HG02970 (cell line): ENCODE measurements at regions not wholly inside any gene's neighbourhood (a gene's known extent, or its start where the extent isn't known, plus 50 kb on each side); places are given as distances from the start of the nearest gene placed in this dataset.
"Not testable (repeated sequence)": the region's sequence is repeated elsewhere in the genome, so short reads cannot be mapped to it uniquely, and the experiment has no call there.

Experiments used
- ATAC-seq: cut with Tn5 transposase; IDR thresholded peaks from one replicate; pipeline ENCODE4 v1.9.1; 2021; ENCODE audit warnings: mild to moderate bottlenecking, moderate library complexity, moderate number of reproducible peaks; ENCODE audit not compliant: unreplicated experiment, low FRiP score

DNA sequence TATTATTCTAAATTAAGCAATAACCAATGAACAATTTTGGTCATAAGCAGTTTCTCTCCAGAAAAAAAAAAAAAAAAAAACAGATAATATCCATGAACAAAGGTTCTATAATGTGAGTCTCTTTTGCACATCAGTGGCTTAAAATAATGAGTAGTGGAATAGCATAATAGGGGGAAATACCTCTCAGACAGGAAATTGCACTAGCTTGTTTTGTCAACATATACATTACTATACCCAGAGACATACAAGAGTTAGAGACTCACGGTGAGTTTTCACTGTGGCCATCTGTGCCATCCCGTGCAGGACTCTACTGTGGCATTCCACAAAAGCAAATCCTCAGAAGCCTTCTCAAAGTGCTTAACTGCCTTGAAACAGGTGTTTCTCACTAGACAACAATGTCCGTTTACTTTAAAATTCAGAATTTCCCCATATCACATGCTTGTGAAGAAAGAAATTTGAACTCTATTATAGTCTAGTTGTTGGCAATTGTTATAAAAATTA lies 697.9 kb downstream of the USP25 start:
- no peak for ATAC-seq

DNA sequence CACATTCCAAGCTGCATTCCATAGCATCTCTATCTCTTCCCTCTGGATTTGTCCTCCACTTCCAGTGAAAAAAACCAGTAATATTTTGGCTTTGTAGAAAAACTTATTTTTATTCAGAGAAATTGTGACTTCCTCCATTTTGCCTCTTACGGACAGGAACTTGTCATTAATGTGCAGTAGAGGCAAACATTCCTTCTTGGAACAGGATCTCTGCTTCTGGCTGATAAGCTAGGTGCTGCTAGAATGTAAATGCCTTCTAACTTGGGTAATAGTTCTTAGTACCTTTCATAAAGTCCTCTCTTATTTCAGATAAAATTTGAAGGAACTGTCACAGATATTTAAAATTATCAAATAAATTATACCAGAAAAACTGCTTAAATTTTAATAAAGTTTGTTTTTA lies 707.8 kb downstream of the USP25 start:
- no peak for ATAC-seq

DNA sequence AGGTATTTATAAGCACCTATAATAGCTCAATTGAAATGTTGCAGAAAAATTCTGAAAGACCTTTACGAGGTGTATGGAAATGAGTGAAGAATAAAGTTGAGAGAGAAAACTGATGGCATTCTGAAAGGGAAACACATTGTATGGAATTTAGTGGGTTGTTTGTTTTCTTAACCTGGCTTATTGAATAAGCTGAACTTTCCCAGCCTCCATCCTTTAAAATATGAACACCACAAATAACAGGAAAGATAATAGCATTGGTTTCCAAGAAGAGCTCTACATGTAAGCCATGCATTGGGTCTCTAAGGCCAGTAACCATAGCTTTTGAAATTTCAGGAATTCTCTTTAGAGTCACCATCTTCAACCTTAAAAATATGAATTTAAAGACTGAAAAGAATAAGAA lies 709.0 kb downstream of the USP25 start:
- ATAC-seq, result no peak

DNA sequence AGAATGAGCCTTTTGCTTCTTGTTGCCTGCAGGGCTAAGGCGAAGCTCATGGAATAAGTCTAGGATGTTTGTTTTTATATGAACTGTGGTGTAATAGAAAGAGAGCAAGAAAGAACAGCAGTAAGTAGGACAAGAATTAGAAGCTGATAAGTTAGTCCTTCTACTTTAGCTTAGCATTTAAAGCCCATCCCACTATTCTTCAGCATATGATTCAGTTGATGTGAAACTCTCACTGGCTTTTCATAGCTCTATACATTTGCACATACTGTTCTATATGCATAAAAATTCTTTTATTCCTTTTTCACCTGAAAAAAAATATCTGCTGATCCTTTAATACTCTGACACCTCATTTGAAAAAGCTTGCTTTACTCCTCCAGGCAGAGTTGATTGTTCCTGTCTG lies 712.0 kb downstream of the USP25 start:
- ATAC-seq, result no peak

DNA sequence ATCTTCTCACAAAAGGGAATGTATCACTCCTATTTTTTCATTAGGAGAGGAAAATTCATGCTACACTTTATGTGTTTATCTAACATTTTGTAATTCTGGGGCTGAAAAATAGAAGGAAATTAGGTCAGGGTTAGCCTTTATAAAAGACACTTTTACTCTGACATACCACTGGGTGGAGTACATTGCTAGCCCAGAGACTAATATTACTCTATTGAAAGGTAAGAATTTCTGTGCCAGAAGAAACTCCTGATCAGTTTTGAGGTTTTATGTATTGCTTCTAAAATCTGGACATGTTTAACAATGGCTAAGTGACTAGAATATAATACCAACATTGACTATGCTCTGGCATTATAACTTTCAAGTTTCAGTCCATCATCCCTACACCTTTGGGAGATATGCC lies 724.6 kb downstream of the USP25 start:
- no peak for ATAC-seq

DNA sequence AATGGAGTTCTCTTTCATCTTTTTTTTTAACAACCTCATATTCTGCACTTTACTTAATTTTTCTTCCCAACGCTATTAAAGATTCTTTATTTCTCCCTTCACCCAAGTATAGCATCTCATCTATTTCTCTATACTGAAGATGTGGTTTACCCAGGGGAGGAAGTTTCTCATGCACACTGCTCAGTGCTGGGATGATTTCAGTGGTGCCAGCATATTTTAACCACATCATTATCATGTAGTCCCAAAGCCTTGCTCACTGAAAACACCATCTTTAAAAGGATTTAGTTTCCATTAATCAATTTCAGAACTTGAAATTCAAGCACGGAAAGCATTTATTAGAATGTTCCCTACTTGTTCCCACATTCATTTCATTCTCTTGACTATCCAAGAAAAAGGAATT lies 725.7 kb downstream of the USP25 start:
- ATAC-seq, result no peak

DNA sequence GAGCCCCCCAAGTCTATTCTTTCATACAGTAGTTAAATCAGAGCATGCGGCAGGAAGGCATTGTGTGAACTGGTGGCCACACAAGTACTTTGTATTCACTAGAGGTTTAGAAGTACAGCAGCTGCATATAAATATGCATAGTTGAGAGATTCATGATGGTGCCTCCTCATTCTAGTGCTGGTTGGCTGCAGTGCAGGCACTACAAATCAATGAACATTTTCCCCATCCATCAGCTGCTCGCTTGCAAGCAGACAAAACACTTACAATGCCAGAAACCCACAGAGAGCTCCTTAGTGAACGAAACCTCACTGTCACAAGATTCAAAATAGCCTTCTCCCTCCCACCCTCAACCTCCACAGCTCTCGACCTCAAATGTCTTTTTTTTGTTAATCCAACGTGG lies 726.2 kb downstream of the USP25 start:
- no peak for ATAC-seq

DNA sequence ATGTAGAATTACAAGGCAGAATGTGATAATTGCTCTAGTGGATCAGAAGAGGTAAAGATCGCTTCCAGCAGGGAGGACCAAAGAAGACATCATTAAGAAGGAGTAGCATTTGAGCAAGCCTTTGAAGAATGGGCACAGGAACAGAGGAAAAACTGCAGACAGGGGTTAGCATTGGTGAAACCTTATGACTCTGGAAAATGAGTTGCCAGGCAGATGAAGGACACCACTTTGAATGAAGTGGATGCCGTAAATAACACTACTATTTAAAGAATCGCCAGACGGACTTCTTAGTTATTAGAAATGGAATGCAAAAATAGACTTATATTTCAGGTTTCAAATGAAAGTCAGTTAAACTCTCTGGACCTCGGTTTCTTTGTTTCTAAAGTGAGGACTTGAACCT lies 727.7 kb downstream of the USP25 start:
- no peak for ATAC-seq

DNA sequence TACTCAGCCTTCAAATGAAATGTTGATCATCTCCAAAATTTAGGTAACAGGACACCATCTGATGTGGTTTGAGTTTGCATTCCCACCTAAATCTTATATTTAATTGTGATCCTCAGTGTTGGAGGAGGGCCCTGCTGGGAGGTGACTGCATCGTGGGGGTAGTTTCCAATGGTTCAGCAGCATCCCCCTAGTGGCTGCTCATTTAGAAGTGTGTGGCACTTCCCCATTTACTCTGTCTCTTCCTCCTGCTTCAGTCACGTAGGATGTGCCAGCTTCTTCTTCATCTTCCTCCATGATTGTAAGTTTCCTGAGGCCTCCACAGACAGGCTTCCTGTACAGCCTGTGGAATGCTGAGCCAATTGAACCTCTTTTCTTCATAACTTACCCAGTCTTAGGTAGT lies 731.2 kb downstream of the USP25 start:
- ATAC-seq, result no peak

DNA sequence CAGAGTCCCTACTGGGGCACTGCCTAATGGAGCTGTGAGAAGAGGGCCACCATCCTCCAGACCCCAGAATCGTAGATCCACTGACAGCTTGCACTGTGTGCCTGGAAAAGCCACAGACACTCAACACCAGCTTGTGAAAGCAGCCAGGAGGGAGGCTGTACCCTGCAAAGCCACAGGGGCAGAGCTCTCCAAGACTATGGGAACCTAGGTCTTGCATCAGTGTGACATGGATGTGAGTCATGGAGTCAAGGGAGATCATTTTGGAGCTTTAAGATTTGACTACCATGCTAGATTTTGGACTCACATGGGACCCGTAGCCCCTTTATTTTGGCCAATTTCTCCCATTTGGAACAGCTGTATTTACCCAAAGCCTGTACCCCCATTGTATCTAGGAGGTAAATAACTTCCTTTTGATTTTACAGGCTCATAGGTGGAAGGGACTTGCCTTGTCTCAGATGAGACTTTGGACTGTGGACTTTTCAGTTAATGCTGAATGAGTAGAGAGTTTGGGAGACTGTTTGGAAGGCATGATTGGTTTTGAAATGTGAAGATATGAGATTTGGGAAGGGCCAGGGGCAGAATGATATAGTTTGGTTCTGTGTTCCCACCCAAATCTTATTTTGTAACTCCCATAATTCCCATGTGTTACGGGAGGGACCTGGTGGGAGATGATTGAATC lies 734.6 kb downstream of the USP25 start:
- not testable (repeated sequence) for ATAC-seq

DNA sequence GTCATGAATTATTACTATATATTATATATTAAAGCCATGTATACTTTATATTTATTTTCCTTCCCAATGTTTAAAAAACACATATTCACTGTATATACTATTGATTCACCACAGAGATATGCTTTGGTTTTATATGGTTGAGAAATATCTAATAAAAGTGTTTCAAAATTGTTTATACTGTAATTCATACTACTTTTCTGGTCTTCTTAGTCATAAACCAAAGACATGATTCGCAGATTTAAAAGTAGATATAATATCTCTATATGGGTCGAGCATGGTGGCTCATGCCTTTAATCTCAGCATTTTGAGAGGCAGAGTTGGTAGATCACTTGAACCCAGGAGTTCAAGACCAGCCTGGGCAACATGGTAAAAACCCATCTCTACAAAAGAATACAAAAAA lies 738.4 kb downstream of the USP25 start:
- no peak for ATAC-seq

DNA sequence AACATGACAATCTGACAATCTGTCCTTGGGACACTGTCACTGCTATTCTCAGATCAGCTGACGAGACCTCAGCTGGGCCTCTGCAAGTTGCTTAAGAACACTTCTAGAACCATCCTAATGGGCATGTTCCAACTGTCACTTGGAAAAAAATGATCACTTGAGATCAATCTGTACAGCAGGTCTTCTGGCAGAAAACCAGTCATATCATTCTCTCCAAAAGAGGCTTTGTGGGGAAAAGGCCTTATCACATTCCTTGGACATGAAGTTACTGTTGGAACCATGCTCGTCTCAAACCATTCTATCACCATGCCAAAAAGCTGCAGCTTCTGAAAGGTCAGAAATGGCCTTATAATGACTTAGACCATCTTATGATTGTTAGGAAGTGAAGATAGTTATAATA lies 744.2 kb downstream of the USP25 start:
- no peak for ATAC-seq

DNA sequence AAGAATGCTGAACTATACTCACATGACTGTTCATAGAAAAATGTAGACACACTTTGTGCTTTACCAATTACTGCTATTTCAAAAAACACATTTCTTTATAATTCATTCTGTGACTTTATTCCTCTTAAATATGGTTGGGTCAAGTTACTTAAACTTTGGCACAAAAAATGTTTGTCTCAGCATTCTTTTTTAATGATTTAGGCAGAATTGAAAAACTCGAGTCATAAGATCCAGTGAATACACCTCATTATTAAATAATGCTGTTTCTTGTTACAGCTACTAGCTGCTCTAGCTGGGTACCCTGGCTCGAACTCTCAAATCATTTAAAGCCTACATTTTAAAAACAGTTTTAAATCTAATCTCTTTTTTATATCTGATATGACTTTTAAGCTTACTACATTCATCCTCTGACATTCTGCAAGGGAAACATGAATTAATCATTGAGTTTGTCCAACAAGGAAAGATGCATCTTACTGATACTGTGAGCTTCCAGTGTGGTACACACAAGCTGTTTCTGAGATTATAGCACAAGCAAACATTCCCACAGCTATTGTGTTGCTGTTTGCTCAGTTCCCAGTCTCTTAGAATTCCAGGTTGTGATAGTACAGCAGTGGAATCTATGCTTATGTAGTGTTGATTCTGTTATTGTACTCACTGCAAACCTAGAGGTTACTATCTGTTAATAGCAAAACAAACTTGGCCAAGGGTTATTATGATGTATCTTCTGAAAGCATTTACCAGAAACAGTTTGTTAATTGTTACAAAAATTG lies 746.5 kb downstream of the USP25 start:
- ATAC-seq, result no peak

DNA sequence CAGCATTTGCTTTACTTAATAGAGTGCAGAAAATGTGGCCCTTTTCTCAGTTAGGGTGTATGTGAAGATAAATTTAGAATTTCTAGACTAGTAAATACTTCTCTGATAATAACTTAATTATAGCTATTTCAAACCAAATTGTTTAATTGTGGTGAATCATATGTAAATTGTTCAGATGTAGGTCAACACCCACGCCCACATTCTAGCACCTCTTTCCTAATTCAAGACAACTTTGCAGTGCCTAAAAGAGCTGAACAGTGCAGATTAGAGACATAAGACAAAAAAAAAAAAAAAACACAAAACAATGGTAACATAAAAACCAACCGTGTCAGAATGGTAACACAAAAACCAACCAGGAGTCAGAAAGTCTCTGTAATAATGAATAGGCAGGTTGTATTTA lies 758.3 kb downstream of the USP25 start:
- no peak for ATAC-seq

DNA sequence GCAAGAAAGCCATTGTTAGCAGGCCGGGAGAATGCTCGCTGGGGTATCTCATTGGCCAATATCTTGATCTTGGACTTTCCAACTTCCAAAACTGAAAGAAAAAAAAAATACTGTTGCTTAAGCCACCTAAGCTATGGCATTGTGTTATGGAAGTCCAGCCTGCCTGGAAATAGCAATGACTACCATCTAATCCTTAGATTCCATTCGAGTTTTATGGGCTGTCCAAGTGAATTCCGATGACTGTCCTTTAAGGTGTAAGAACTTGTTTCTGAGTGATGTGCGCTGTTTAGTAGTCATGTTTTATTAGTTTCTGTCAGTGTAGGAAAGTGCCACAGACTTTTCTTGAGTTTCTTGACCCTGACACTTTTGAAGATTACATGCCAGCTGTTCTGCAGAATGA lies 762.6 kb downstream of the USP25 start:
- no peak for ATAC-seq

DNA sequence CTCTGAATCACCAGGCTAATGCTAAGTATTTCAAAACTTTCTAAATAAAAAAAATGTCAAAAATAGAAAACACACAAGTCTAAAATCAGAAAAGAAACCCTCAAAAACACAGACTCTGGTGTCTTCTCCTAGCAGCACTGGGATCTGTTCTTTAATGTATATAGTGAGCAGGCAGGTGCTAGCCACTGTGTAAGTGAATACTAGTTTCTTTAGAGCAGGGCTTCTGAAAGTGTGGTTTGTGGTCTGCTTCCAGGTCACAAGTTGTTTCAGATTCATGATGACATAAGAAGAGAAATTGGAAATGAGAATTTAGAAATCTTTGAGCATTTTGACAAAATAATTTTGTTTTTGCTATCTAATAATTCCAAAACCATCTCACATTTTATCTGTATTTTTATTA lies 763.1 kb downstream of the USP25 start:
- no peak for ATAC-seq

DNA sequence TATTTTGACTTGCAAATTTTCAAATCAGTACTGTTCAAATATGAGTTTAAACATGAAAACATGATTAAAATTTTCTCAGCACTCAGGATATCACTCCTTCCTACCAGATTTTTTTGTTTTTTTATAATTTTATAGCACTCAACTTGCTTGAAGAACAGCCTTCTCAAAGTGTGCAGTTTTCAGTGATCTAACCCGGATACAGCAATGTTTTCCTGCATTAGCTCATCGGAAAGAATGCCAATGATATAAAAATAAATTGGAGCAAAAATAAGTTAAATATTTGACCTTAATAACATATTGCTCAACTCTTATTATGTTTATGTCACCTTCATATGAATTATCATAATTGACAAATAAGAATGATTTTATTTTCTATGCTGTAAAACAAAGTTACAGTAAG lies 766.8 kb downstream of the USP25 start:
- ATAC-seq, result no peak

DNA sequence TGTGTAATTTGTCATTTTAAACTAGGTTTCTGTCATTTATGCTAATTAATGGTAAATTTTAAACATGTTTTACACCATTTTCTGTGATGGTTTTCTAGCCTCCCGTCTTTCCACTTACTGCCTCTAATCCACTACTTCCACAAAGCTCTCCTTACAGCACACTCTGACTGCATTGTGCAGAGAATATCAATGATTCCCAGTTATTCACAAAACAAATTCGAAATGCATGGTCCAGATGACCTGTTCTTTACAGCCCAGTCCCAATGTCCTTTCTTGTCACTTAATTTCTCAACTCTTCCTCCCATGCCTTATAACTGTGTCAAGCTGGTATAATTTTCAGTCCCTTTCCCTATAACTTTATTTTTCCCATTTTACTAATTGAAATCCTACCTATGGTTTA lies 770.5 kb downstream of the USP25 start:
- no peak for ATAC-seq

DNA sequence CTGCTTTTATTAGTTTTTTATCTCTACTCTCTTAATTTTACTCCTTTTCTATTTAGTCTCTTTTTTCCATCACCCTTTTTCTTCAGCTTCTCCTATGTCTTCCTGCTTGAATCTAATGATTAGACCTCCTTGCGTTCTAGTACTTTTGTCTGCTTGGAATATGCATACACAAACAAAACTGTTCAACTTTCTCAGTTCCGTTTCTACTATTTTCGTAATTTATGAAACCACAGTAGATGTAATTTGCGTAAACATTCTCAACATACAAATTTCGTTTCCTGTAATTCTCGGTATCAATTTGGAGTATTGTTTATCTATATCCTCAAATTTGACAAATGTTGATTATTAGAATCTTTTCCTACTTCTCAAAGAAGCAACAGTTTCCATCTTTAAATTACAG lies 772.5 kb downstream of the USP25 start:
- ATAC-seq, result no peak

DNA sequence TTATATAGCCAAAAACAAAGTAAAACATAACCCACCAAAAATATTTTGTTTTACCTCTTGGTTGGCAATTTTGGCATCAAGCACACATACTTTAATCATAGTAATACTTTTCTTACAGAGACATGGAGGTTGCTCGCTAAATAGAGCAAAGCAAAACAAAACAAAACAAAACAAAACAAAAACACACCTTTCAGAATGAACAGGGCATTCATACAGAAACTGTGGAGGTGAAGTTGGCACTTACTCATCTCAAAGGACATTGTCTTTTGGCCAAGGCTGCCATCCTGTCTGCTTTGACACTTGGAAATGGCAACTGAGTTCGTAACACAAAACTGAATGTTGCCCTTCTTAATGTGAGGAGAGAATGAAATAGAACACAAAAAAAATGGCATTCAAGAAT lies 773.1 kb downstream of the USP25 start:
- no peak for ATAC-seq

DNA sequence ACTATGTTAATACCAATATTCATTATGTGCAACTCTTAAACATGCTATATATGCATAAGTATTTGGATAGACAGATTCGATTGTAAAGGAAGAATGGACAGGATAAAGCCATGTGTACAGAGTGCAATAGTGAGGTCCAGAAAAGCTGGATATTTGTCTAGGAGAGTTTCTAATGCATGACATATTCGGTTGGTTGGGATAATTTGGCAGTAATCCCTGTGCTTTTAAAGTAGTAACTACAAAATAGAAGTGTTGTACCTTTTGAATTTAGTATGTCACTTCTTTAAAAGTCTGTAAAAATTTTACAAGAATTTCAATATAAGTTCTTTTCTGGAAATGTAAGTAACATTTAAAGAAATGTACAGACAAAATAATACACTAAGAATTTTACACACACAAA lies 774.5 kb downstream of the USP25 start:
- no peak for ATAC-seq

DNA sequence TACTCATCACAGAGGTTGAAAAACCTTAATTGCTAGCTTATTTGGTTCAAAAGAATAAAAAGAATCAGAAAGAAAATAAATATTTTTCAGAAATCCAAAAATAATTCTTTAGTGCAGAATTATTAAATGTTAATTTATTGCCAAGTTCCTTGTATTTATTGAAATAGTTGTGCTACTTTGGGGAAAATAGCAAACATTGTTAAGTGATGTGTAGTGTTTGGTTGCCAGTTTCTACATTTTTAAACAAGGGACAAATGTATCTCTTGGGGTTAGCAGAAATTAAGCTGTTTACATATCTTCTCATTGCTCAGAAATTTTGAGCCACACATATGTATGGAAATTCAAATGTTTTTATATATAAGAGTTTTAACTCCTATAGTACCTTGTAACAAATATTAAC lies 775.0 kb downstream of the USP25 start:
- ATAC-seq, result no peak
